ENCODE measurements at regions not wholly inside any gene's neighbourhood (a gene's known extent, or its start where the extent isn't known, plus 50 kb on each side); places are given as distances from the start of the nearest gene placed in this dataset.

DNA sequence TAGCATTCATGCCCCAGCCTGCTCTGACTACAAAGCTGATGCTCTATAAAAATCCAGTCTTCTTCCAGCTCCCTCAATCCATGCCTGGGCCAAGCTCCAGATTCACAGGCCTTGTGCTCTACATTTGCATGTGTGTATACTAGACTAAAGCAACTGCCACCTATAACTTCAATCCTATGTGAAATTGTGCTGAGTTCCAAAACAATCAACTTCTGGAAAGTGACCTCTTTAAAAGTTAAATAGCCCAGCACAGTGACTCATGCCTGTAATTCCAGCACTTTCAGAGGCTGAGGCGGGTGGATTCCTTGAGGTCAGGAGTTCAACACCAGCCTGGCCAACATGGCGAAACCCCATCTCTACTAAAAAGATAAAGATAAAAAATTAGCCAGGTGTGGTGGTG is 114.3 kb upstream of the ZC3H12C start:
- H3K4me3 ChIP-seq (ENCODE audit: low read length in 2 of 2) = no peak overlapping the region

DNA sequence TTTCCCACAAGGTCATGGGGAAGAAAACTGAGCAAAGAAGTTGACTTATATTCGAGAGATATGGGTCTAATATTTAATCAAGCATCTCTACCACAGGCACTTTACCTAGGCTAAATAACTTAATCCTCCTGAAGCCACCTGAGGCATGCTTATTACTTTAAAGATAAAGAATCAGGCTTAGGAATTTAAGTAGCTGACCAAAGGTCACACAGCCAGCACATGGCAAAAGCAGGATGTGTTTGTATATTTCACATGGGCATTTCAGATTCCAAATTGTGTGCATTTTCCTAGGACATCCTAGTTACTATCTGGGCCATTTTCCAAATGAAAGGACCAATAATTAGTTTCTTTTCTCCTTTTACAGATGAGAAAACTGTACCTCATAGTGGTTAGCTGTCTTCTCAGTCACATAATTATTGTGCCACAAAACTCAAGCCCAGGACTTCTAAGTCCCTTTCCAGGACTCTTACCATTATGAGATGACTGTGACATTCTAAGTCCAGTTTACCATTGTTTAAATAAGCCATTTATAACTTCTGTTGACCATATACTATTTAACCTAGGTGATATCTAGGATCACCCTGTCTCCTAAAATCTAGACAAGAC is 112.1 kb upstream of the ZC3H12C start:
- intact Hi-C loops (cut with DNase I) = no loop called here
- H3K27ac ChIP-seq (ENCODE audit: low read depth in 1 of 2, low read length in 2 of 2) = no peak overlapping the region
- ATAC-seq (ENCODE audit: low FRiP score) (no peak), DNase-seq (no peak)
- peaks cover 2% of the 10 kb centered on the region for H3K9me3 ChIP-seq (ENCODE audit: control insufficient read depth, low read length)
- H3K27me3 ChIP-seq (ENCODE audit: control insufficient read depth in 1 of 2, insufficient read depth in 2 of 2, low read length in 1 of 2) = no peaks in the 10 kb centered on the region
- H3K36me3 ChIP-seq (ENCODE audit: control insufficient read depth in 1 of 2, insufficient read depth in 2 of 2, low read length in 1 of 2) = no peaks in the 10 kb centered on the region
- H3K4me1 ChIP-seq (ENCODE audit: control insufficient read depth in 1 of 2, insufficient read depth in 2 of 2, low read length in 2 of 2) = no peaks in the 10 kb centered on the region
- H3K4me3 ChIP-seq (ENCODE audit: low read length in 2 of 2) = no peak overlapping the region
- WGBS, 2 donors = 57 to 84% methylated on average over 1 of the region's 1 CpG

More for the DNA sequence above, 114.3 kb upstream of the ZC3H12C start:
- no peak overlapping the region for H3K27ac ChIP-seq (ENCODE audit: low read depth in 1 of 2, low read length in 2 of 2)
- no peaks in the 10 kb centered on the region for H3K27me3 ChIP-seq (ENCODE audit: control insufficient read depth in 1 of 2, insufficient read depth in 2 of 2, low read length in 1 of 2)
- H3K9me3 ChIP-seq (ENCODE audit: control insufficient read depth, low read length) = peaks cover 2% of the 10 kb centered on the region
- 70 to 74% methylated on average over 2 of the region's 2 CpGs for WGBS, 2 donors
- H3K36me3 ChIP-seq (ENCODE audit: control insufficient read depth in 1 of 2, insufficient read depth in 2 of 2, low read length in 1 of 2) = no peaks in the 10 kb centered on the region
- no peak for DNase-seq
- intact Hi-C loops (cut with DNase I) = no loop called here
- H3K4me1 ChIP-seq (ENCODE audit: control insufficient read depth in 1 of 2, insufficient read depth in 2 of 2, low read length in 2 of 2) = no peaks in the 10 kb centered on the region
- no peak for ATAC-seq (ENCODE audit: low FRiP score)

- H3K27me3 ChIP-seq (ENCODE audit: control insufficient read depth in 1 of 2, insufficient read depth in 2 of 2, low read length in 1 of 2) = no peaks in the 10 kb centered on the region
- intact Hi-C loops (cut with DNase I) = no loop called here
- H3K4me1 ChIP-seq (ENCODE audit: control insufficient read depth in 1 of 2, insufficient read depth in 2 of 2, low read length in 2 of 2) = no peaks in the 10 kb centered on the region
- no peak for DNase-seq
- H3K4me3 ChIP-seq (ENCODE audit: low read length in 2 of 2) = no peak overlapping the region
- 87% methylated on average over 3 of the region's 3 CpGs for WGBS, 2 donors
- no peaks in the 10 kb centered on the region for H3K36me3 ChIP-seq (ENCODE audit: control insufficient read depth in 1 of 2, insufficient read depth in 2 of 2, low read length in 1 of 2)
- H3K9me3 ChIP-seq (ENCODE audit: control insufficient read depth, low read length) = peaks cover 2% of the 10 kb centered on the region
- no peak overlapping the region for H3K27ac ChIP-seq (ENCODE audit: low read depth in 1 of 2, low read length in 2 of 2)
- ATAC-seq (ENCODE audit: low FRiP score) = no peak
These were observed 109.8 kb upstream of the ZC3H12C start for GRCh38 chr11:109983358-109983757.

- intact Hi-C loops (cut with DNase I) = no loop called here
- 73 to 80% methylated on average over 6 of the region's 6 CpGs for WGBS, 2 donors
- Histone ChIP-seq H3K27me3 (ENCODE audit: control insufficient read depth in 1 of 2, insufficient read depth in 2 of 2, low read length in 1 of 2) (no peaks in the 10 kb centered on the region), H3K4me3 (ENCODE audit: low read length in 2 of 2) (no peak overlapping the region), H3K4me1 (ENCODE audit: control insufficient read depth in 1 of 2, insufficient read depth in 2 of 2, low read length in 2 of 2) (no peaks in the 10 kb centered on the region), H3K9me3 (ENCODE audit: control insufficient read depth, low read length) (peaks cover 2% of the 10 kb centered on the region), H3K36me3 (ENCODE audit: control insufficient read depth in 1 of 2, insufficient read depth in 2 of 2, low read length in 1 of 2) (no peaks in the 10 kb centered on the region), H3K27ac (ENCODE audit: low read depth in 1 of 2, low read length in 2 of 2) (no peak overlapping the region)
- DNase-seq (no peak), ATAC-seq (ENCODE audit: low FRiP score) (no peak)
These were observed 108.4 kb upstream of the ZC3H12C start for GRCh38 chr11:109984634-109985289.

DNA sequence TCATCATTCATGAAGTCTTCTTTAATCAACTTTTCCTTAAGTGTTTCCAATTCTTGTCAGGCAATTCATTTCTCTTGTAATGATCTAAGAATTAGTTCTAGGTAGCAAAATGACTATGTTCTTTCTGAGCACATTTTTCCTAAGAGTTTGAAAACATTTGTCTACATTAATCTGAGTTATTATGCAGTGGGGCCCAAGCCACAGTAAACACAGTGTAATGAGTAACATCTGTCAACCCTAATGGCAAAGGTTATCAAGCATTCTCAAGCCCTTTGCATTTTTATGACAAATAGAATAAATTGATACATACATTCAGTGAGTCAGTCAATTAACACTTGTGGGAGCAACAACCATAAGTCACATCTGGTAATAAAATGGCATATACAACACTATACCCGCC is 106.7 kb upstream of the ZC3H12C start:
- ATAC-seq (ENCODE audit: low FRiP score) = no peak
- no peak for DNase-seq
- Histone ChIP-seq H3K4me3 (ENCODE audit: low read length in 2 of 2) (no peak overlapping the region), H3K4me1 (ENCODE audit: control insufficient read depth in 1 of 2, insufficient read depth in 2 of 2, low read length in 2 of 2) (no peaks in the 10 kb centered on the region), H3K9me3 (ENCODE audit: control insufficient read depth, low read length) (peaks cover 2% of the 10 kb centered on the region), H3K27ac (ENCODE audit: low read depth in 1 of 2, low read length in 2 of 2) (no peak overlapping the region), H3K36me3 (ENCODE audit: control insufficient read depth in 1 of 2, insufficient read depth in 2 of 2, low read length in 1 of 2) (no peaks in the 10 kb centered on the region), H3K27me3 (ENCODE audit: control insufficient read depth in 1 of 2, insufficient read depth in 2 of 2, low read length in 1 of 2) (no peaks in the 10 kb centered on the region)
- 60 to 63% methylated on average over 1 of the region's 1 CpG for WGBS, 2 donors
- intact Hi-C loops (cut with DNase I) = no loop called here

DNA sequence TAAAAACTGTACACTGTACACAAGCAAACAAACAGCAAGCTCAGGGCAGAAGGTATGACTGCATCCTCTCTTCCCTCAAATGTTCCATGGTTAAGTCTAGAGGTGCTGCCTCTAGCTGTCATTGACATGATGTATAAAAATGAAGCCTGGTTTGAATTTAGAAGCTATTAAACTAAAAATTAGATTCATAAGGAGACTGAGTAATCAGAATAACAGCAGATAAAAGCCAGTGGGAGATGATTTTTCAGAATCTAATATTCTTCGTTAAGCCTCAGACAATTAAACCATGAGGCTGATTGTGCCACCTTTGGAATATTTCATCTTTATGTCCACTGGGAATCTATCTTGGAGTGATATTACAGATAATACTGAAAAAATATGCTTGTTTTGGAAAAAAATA is 101.4 kb upstream of the ZC3H12C start:
- intact Hi-C loops (cut with DNase I) = no loop called here
- Histone ChIP-seq H3K27ac (ENCODE audit: low read depth in 1 of 2, low read length in 2 of 2) (no peak overlapping the region), H3K27me3 (ENCODE audit: control insufficient read depth in 1 of 2, insufficient read depth in 2 of 2, low read length in 1 of 2) (no peaks in the 10 kb centered on the region), H3K4me1 (ENCODE audit: control insufficient read depth in 1 of 2, insufficient read depth in 2 of 2, low read length in 2 of 2) (no peaks in the 10 kb centered on the region), H3K9me3 (ENCODE audit: control insufficient read depth, low read length) (no peaks in the 10 kb centered on the region), H3K36me3 (ENCODE audit: control insufficient read depth in 1 of 2, insufficient read depth in 2 of 2, low read length in 1 of 2) (no peaks in the 10 kb centered on the region), H3K4me3 (ENCODE audit: low read length in 2 of 2) (no peak overlapping the region)
- no peak for ATAC-seq (ENCODE audit: low FRiP score)
- 85 to 97% methylated on average over 1 of the region's 1 CpG for WGBS, 2 donors
- DNase-seq = no peak

GRCh38 chr11:109993786-109994185 is 99.4 kb upstream of the ZC3H12C start:
- DNase-seq = no peak
- H3K27me3 ChIP-seq (ENCODE audit: control insufficient read depth in 1 of 2, insufficient read depth in 2 of 2, low read length in 1 of 2) = no peaks in the 10 kb centered on the region
- intact Hi-C loops (cut with DNase I) = no loop called here
- 69 to 72% methylated on average over 1 of the region's 1 CpG for WGBS, 2 donors
- H3K36me3 ChIP-seq (ENCODE audit: control insufficient read depth in 1 of 2, insufficient read depth in 2 of 2, low read length in 1 of 2) = no peaks in the 10 kb centered on the region
- H3K9me3 ChIP-seq (ENCODE audit: control insufficient read depth, low read length) = no peaks in the 10 kb centered on the region
- ATAC-seq (ENCODE audit: low FRiP score) = no peak
- H3K4me1 ChIP-seq (ENCODE audit: control insufficient read depth in 1 of 2, insufficient read depth in 2 of 2, low read length in 2 of 2) = no peaks in the 10 kb centered on the region
- H3K27ac ChIP-seq (ENCODE audit: low read depth in 1 of 2, low read length in 2 of 2) = no peak overlapping the region
- no peak overlapping the region for H3K4me3 ChIP-seq (ENCODE audit: low read length in 2 of 2)

- Histone ChIP-seq H3K36me3 (ENCODE audit: control insufficient read depth in 1 of 2, insufficient read depth in 2 of 2, low read length in 1 of 2) (no peaks in the 10 kb centered on the region), H3K9me3 (ENCODE audit: control insufficient read depth, low read length) (no peaks in the 10 kb centered on the region), H3K4me1 (ENCODE audit: control insufficient read depth in 1 of 2, insufficient read depth in 2 of 2, low read length in 2 of 2) (no peaks in the 10 kb centered on the region), H3K27ac (ENCODE audit: low read depth in 1 of 2, low read length in 2 of 2) (no peak overlapping the region), H3K4me3 (ENCODE audit: low read length in 2 of 2) (no peak overlapping the region), H3K27me3 (ENCODE audit: control insufficient read depth in 1 of 2, insufficient read depth in 2 of 2, low read length in 1 of 2) (no peaks in the 10 kb centered on the region)
- WGBS, 2 donors = 84% methylated on average over 6 of the region's 6 CpGs
- intact Hi-C loops (cut with DNase I) = no loop called here
- DNase-seq (no peak), ATAC-seq (ENCODE audit: low FRiP score) (no peak)
These were observed 98.3 kb upstream of the ZC3H12C start for GRCh38 chr11:109994907-109995306.

GRCh38 chr11:109996060-109996459 is 97.1 kb upstream of the ZC3H12C start:
- Histone ChIP-seq H3K27me3 (ENCODE audit: control insufficient read depth in 1 of 2, insufficient read depth in 2 of 2, low read length in 1 of 2) (no peaks in the 10 kb centered on the region), H3K9me3 (ENCODE audit: control insufficient read depth, low read length) (no peaks in the 10 kb centered on the region), H3K27ac (ENCODE audit: low read depth in 1 of 2, low read length in 2 of 2) (no peak overlapping the region), H3K4me1 (ENCODE audit: control insufficient read depth in 1 of 2, insufficient read depth in 2 of 2, low read length in 2 of 2) (peaks cover 0 to 1% of the 10 kb centered on the region in 2 donors), H3K4me3 (ENCODE audit: low read length in 2 of 2) (no peak overlapping the region), H3K36me3 (ENCODE audit: control insufficient read depth in 1 of 2, insufficient read depth in 2 of 2, low read length in 1 of 2) (no peaks in the 10 kb centered on the region)
- intact Hi-C loops (cut with DNase I) = no loop called here
- DNase-seq = no peak
- no peak for ATAC-seq (ENCODE audit: low FRiP score)
